Testis (tissue), 2 donors: ENCODE measurements at regions not wholly inside any gene's neighbourhood (a gene's known extent, or its start where the extent isn't known, plus 50 kb on each side); places are given as distances from the start of the nearest gene placed in this dataset.

Experiments
- POLR2A ChIP-seq: fragments of 450-650 bp; IDR thresholded peaks from one replicate; pipeline ENCODE4 v1.6.1; 2017; ENCODE audit warnings: antibody characterized with exemption, mild to moderate bottlenecking, moderate library complexity
- TF ChIP-seq, protein P1 (sequence below), 3 experiments: fragments of 450-650 bp in 2 of 3; fragments of 200-600 bp in 1 of 3; sonication (generic) in 1 of 3; IDR thresholded peaks; one replicate each; pipeline ENCODE4 v1.5.1; 2016 to 2019; ENCODE audit warnings: antibody characterized with exemption in 3 of 3, mild to moderate bottlenecking in 2 of 3, moderate library complexity in 1 of 3

DNA sequence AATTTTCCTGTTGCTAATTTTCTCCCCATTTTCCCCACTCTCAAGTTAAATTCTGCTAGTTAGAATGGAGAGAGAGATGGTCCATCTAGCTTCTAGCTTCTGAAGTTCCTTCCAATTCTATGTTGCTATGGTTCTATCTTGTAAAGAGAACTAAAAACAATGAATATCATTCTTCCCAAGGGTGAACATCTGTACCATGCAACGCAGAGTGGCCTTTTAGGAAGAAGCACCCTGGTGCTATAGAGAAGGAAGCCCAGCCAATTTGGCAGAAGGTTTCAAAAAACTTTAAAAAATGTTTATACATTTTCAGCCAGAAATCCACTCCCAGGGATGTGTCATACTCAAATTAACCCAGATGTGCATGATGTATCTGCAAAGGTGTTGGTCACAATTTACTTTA is 149.1 kb downstream of the SEMA6D start:
- TF ChIP-seq, protein P1, sequence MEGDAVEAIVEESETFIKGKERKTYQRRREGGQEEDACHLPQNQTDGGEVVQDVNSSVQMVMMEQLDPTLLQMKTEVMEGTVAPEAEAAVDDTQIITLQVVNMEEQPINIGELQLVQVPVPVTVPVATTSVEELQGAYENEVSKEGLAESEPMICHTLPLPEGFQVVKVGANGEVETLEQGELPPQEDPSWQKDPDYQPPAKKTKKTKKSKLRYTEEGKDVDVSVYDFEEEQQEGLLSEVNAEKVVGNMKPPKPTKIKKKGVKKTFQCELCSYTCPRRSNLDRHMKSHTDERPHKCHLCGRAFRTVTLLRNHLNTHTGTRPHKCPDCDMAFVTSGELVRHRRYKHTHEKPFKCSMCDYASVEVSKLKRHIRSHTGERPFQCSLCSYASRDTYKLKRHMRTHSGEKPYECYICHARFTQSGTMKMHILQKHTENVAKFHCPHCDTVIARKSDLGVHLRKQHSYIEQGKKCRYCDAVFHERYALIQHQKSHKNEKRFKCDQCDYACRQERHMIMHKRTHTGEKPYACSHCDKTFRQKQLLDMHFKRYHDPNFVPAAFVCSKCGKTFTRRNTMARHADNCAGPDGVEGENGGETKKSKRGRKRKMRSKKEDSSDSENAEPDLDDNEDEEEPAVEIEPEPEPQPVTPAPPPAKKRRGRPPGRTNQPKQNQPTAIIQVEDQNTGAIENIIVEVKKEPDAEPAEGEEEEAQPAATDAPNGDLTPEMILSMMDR (IDR thresholded peaks at IDR 0.05): no peak
- no peak for TF ChIP-seq POLR2A
